AG09309 (cell line): ENCODE measurements at regions not wholly inside any gene's neighbourhood (a gene's known extent, or its start where the extent isn't known, plus 50 kb on each side); places are given as distances from the start of the nearest gene placed in this dataset.

Experiments
- DNase-seq: peaks from one replicate; pipeline ENCODE4 v3.0.0-alpha.2; 2010; ENCODE audit warnings: low read depth
- H3K4me3 ChIP-seq: 2 replicates; pipeline ENCODE4 v1.5.1; 2011; ENCODE audit warnings: mild to moderate bottlenecking, low read depth, low read length, moderate library complexity; ENCODE audit not compliant: control insufficient read depth
- CTCF ChIP-seq: IDR thresholded peaks from 2 replicates; pipeline ENCODE4 v1.5.1; 2011; ENCODE audit warnings: mild to moderate bottlenecking, low read depth, low read length, inconsistent platforms; ENCODE audit not compliant: insufficient read depth, control insufficient read depth; ENCODE audit errors: missing control alignments

- no peak for TF ChIP-seq CTCF
- no peak for DNase-seq
- H3K4me3 ChIP-seq: no peak overlapping the region
Observed at GRCh38 chr3:89571707-89572106, 464.3 kb downstream of the EPHA3 start.

DNA sequence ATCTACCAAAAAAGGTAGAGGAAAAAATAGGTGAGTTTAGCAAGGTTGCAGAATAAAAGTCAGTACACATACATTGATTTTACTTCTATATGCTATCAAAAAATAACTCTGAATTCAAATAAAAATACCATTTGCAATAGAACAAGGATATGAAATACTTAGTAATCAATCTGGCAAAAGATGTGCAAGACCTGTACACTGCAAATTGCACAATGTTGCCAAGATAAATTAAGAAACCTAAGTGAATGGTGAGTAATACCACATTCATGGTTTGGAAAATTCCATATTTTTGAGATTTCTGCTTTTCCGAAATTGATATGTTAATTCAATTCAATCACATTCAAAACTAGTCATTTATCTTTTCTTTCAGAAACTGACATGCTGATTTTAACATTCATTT lies 464.8 kb downstream of the EPHA3 start:
- no peak overlapping the region for H3K4me3 ChIP-seq
- no peak for DNase-seq
- no peak for TF ChIP-seq CTCF

- DNase-seq: no peak
- no peak for TF ChIP-seq CTCF
- H3K4me3 ChIP-seq: no peak overlapping the region
Observed at GRCh38 chr3:89576417-89576816, 469.0 kb downstream of the EPHA3 start.

DNA sequence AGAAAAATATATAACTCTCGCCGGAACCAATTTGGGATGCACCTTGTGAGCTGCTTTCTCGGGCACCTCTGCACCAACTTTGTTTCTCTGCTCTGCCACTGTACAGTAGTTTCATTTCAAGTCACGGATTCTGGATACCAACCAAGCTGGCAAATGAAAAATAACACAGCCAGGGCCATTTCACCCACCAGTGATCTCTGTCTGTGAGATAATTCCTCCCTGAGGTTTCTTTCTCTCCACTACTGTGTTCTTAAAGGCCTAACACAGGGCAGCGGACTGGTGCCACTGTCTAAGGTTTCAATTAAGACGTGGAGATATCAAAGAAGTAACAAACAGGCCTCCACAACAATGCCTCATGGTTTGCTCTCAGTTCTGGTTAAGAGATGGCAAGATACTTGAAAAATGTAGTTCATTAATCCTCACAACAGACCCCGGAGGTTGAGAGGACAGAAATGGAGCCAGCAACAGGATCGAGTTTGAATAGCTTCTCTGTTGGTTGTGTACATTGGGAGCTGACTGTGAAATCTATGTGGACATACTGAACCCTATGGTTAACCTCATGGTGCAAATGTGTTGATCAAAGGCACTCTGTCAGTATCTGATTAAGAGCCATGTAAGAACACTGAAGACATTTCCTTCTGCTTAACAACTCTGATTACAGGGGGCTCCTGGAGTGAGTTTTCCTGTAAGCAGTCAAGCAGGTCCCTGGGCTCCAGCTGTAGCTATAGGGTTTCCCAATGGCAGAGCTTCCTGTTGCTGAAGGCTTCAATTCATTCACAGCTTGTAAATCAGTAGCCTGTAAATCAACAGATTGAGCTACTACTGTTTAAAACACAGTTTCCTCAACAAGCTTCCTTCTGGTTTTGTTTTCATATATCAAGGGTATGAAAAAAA lies 470.5 kb downstream of the EPHA3 start:
- no peak overlapping the region for H3K4me3 ChIP-seq
- TF ChIP-seq CTCF: no peak
- DNase-seq: no peak

GRCh38 chr3:89580859-89581258 lies 473.4 kb downstream of the EPHA3 start:
- no peak for DNase-seq
- no peak overlapping the region for H3K4me3 ChIP-seq
- no peak for TF ChIP-seq CTCF

- DNase-seq: no peak
- TF ChIP-seq CTCF: no peak
Observed at GRCh38 chr3:89584398-89584797, 477.0 kb downstream of the EPHA3 start.

More at GRCh38 chr3:89584398-89584797, 477.0 kb downstream of the EPHA3 start:
- H3K4me3 ChIP-seq: no peak overlapping the region
